Mucosa of rectum (tissue), 2 donors: ENCODE measurements at regions not wholly inside any gene's neighbourhood (a gene's known extent, or its start where the extent isn't known, plus 50 kb on each side); places are given as distances from the start of the nearest gene placed in this dataset.

Experiments
- H3K27ac ChIP-seq, 2 donors: one replicate each; pipeline ENCODE4 v1.7.0; 2013; ENCODE audit warnings: inconsistent platforms in 2 of 2, low read depth in 2 of 2, low read length in 2 of 2
- H3K27me3 ChIP-seq, 2 donors: one replicate each; pipeline ENCODE4 v1.7.0; 2013; ENCODE audit warnings: low read length in 2 of 2; ENCODE audit not compliant: control insufficient read depth in 2 of 2, insufficient read depth in 2 of 2
- H3K36me3 ChIP-seq, 2 donors: one replicate each; pipeline ENCODE4 v1.7.0; 2013; ENCODE audit warnings: low read length in 2 of 2; ENCODE audit not compliant: control insufficient read depth in 2 of 2, insufficient read depth in 2 of 2
- H3K4me1 ChIP-seq, 2 donors: one replicate each; pipeline ENCODE4 v1.7.0; 2013; ENCODE audit warnings: low read length in 2 of 2, mild to moderate bottlenecking in 1 of 2; ENCODE audit not compliant: control insufficient read depth in 2 of 2, insufficient read depth in 2 of 2
- H3K4me3 ChIP-seq, 2 donors: one replicate each; pipeline ENCODE4 v1.7.0; 2013; ENCODE audit warnings: low read length in 2 of 2
- H3K9ac ChIP-seq, 2 donors: one replicate each; pipeline ENCODE4 v1.7.0; 2013; ENCODE audit warnings: low read length in 2 of 2, low read depth in 1 of 2, mild to moderate bottlenecking in 1 of 2
- H3K9me3 ChIP-seq, 2 donors: one replicate each; pipeline ENCODE4 v1.7.0; 2013; ENCODE audit warnings: low read length in 2 of 2; ENCODE audit not compliant: control insufficient read depth in 2 of 2
- donor health status: healthy.
- donor health status: Normal muscosa, but diverticular disease.

GRCh38 chr9:87109851-87110250 is 162.5 kb upstream of the GAS1 start:
- H3K9ac ChIP-seq: no peak overlapping the region
- no peaks in the 10 kb centered on the region for H3K4me1 ChIP-seq
- H3K9me3 ChIP-seq: no peaks in the 10 kb centered on the region
- H3K36me3 ChIP-seq: no peaks in the 10 kb centered on the region
- no peak overlapping the region for H3K27ac ChIP-seq
- H3K4me3 ChIP-seq: no peak overlapping the region
- H3K27me3 ChIP-seq: no peaks in the 10 kb centered on the region

GRCh38 chr9:87111010-87111409 is 163.7 kb upstream of the GAS1 start:
- Histone ChIP-seq H3K4me1 (no peaks in the 10 kb centered on the region), H3K27ac (no peak overlapping the region), H3K9me3 (no peaks in the 10 kb centered on the region), H3K9ac (no peak overlapping the region), H3K4me3 (no peak overlapping the region), H3K27me3 (no peaks in the 10 kb centered on the region), H3K36me3 (no peaks in the 10 kb centered on the region)

GRCh38 chr9:87112656-87113055 is 165.3 kb upstream of the GAS1 start:
- Histone ChIP-seq H3K9ac (no peak overlapping the region), H3K27ac (no peak overlapping the region), H3K9me3 (no peaks in the 10 kb centered on the region), H3K36me3 (no peaks in the 10 kb centered on the region), H3K4me3 (no peak overlapping the region), H3K27me3 (no peaks in the 10 kb centered on the region), H3K4me1 (no peaks in the 10 kb centered on the region)

- Histone ChIP-seq H3K36me3 (no peaks in the 10 kb centered on the region), H3K4me3 (no peak overlapping the region), H3K9ac (no peak overlapping the region), H3K4me1 (no peaks in the 10 kb centered on the region), H3K9me3 (no peaks in the 10 kb centered on the region), H3K27ac (no peak overlapping the region), H3K27me3 (no peaks in the 10 kb centered on the region)
Measured at GRCh38 chr9:87113874-87114273, 166.6 kb upstream of the GAS1 start.

- Histone ChIP-seq H3K9ac (no peak overlapping the region), H3K27ac (no peak overlapping the region), H3K4me3 (no peak overlapping the region), H3K9me3 (no peaks in the 10 kb centered on the region), H3K27me3 (no peaks in the 10 kb centered on the region), H3K36me3 (no peaks in the 10 kb centered on the region), H3K4me1 (no peaks in the 10 kb centered on the region)
Measured at GRCh38 chr9:87115785-87116184, 168.5 kb upstream of the GAS1 start.

GRCh38 chr9:87116492-87116891 is 169.2 kb upstream of the GAS1 start:
- H3K4me1 ChIP-seq: no peaks in the 10 kb centered on the region
- no peaks in the 10 kb centered on the region for H3K27me3 ChIP-seq
- no peak overlapping the region for H3K27ac ChIP-seq

GRCh38 chr9:87118594-87118993 is 171.3 kb upstream of the GAS1 start:
- no peaks in the 10 kb centered on the region for H3K9me3 ChIP-seq
- no peaks in the 10 kb centered on the region for H3K36me3 ChIP-seq
- no peak overlapping the region for H3K9ac ChIP-seq
- no peaks in the 10 kb centered on the region for H3K27me3 ChIP-seq
- no peaks in the 10 kb centered on the region for H3K4me1 ChIP-seq
- H3K4me3 ChIP-seq: no peak overlapping the region
- no peak overlapping the region for H3K27ac ChIP-seq

More at GRCh38 chr9:87116492-87116891, 169.2 kb upstream of the GAS1 start:
- Histone ChIP-seq H3K9me3 (no peaks in the 10 kb centered on the region), H3K9ac (no peak overlapping the region), H3K4me3 (no peak overlapping the region), H3K36me3 (no peaks in the 10 kb centered on the region)

GRCh38 chr9:87119328-87119881 is 172.1 kb upstream of the GAS1 start:
- Histone ChIP-seq H3K27me3 (no peaks in the 10 kb centered on the region), H3K4me3 (no peak overlapping the region), H3K9ac (no peak overlapping the region), H3K9me3 (no peaks in the 10 kb centered on the region), H3K4me1 (no peaks in the 10 kb centered on the region), H3K27ac (no peak overlapping the region), H3K36me3 (no peaks in the 10 kb centered on the region)

GRCh38 chr9:87120610-87121009 is 173.3 kb upstream of the GAS1 start:
- Histone ChIP-seq H3K4me1 (no peaks in the 10 kb centered on the region), H3K27ac (no peak overlapping the region), H3K4me3 (no peak overlapping the region)

GRCh38 chr9:87122947-87123685 is 175.8 kb upstream of the GAS1 start:
- no peak overlapping the region for H3K4me3 ChIP-seq
- no peak overlapping the region for H3K27ac ChIP-seq
- no peak overlapping the region for H3K9ac ChIP-seq
- peaks cover 0 to 2% of the 10 kb centered on the region in 2 donors for H3K27me3 ChIP-seq
- H3K4me1 ChIP-seq: no peaks in the 10 kb centered on the region
- no peaks in the 10 kb centered on the region for H3K36me3 ChIP-seq
- H3K9me3 ChIP-seq: no peaks in the 10 kb centered on the region

More at GRCh38 chr9:87120610-87121009, 173.3 kb upstream of the GAS1 start:
- Histone ChIP-seq H3K9ac (no peak overlapping the region), H3K36me3 (no peaks in the 10 kb centered on the region), H3K9me3 (no peaks in the 10 kb centered on the region), H3K27me3 (no peaks in the 10 kb centered on the region)
